GM23338 (cell line): ENCODE measurements at regions not wholly inside any gene's neighbourhood (a gene's known extent, or its start where the extent isn't known, plus 50 kb on each side); places are given as distances from the start of the nearest gene placed in this dataset.

Experiments
- ATAC-seq: fragments of 200-7000 bp; cut with Tn5 transposase; 3 replicates; pipeline ENCODE4 v1.9.1; 2020
- DNase-seq: peaks from one replicate; pipeline ENCODE4 v3.0.0-alpha.2; 2015; ENCODE audit warnings: low spot score
- H2AFZ ChIP-seq: fragments of 200-600 bp; sonication (generic); 2 replicates; pipeline ENCODE4 v1.8.0; 2016; ENCODE audit warnings: antibody characterized with exemption, mild to moderate bottlenecking, moderate library complexity
- H3F3A ChIP-seq: fragments of 200-600 bp; sonication (generic); replicated peaks from 2 replicates; pipeline ENCODE4 v1.8.0; 2017; ENCODE audit warnings: antibody characterized with exemption, mixed run types, low read depth
- H3K27ac ChIP-seq: fragments of 200-600 bp; sonication (generic); 2 replicates; pipeline ENCODE4 v1.6.1; 2016; ENCODE audit warnings: low read depth
- H3K27me3 ChIP-seq: fragments of 200-600 bp; sonication (generic); 2 replicates; pipeline ENCODE4 v1.8.0; 2016; ENCODE audit warnings: mild to moderate bottlenecking, mixed run types, moderate library complexity; ENCODE audit not compliant: insufficient read depth
- H3K36me3 ChIP-seq: fragments of 200-600 bp; sonication (generic); 2 replicates; pipeline ENCODE4 v1.8.0; 2016; ENCODE audit warnings: mild to moderate bottlenecking; ENCODE audit not compliant: insufficient read depth
- H3K4me1 ChIP-seq: fragments of 200-600 bp; sonication (generic); 2 replicates; pipeline ENCODE4 v1.8.0; 2016; ENCODE audit warnings: mild to moderate bottlenecking, moderate library complexity; ENCODE audit not compliant: insufficient read depth
- H3K4me2 ChIP-seq: fragments of 200-600 bp; sonication (generic); 2 replicates; pipeline ENCODE4 v1.7.1; 2017; ENCODE audit warnings: mixed run types
- H3K4me3 ChIP-seq: fragments of 200-600 bp; sonication (generic); 2 replicates; pipeline ENCODE4 v1.6.1; 2016; ENCODE audit warnings: mixed run types
- H3K79me2 ChIP-seq: fragments of 200-600 bp; sonication (generic); replicated peaks from 2 replicates; pipeline ENCODE4 v1.8.0; 2017; ENCODE audit warnings: mild to moderate bottlenecking; ENCODE audit not compliant: insufficient read depth
- H3K9me2 ChIP-seq: fragments of 200-600 bp; sonication (generic); 2 replicates; pipeline ENCODE4 v1.8.0; 2017; ENCODE audit not compliant: insufficient read depth
- H4K20me1 ChIP-seq: fragments of 200-600 bp; sonication (generic); replicated peaks from 2 replicates; pipeline ENCODE4 v1.8.0; 2017; ENCODE audit warnings: mild to moderate bottlenecking; ENCODE audit not compliant: insufficient read depth
- H3K27ac Mint-ChIP-seq: 2 replicates; pipeline ENCODE4 v1.8.0; 2020; ENCODE audit warnings: inconsistent platforms, mild to moderate bottlenecking, moderate library complexity, mixed read lengths
- H3K27me3 Mint-ChIP-seq: 3 replicates; pipeline ENCODE4 v1.8.0; 2022; ENCODE audit warnings: low read depth, mild to moderate bottlenecking, moderate library complexity, mixed read lengths, inconsistent platforms; ENCODE audit not compliant: insufficient read depth, poor library complexity
- H3K36me3 Mint-ChIP-seq: 3 replicates; pipeline ENCODE4 v1.8.0; 2021; ENCODE audit warnings: low read depth, mild to moderate bottlenecking, inconsistent platforms, moderate library complexity, mixed read lengths
- H3K4me1 Mint-ChIP-seq: 3 replicates; pipeline ENCODE4 v1.8.0; 2020; ENCODE audit warnings: mild to moderate bottlenecking, inconsistent platforms, mixed read lengths
- H3K4me3 Mint-ChIP-seq: 3 replicates; pipeline ENCODE4 v1.8.0; 2021; ENCODE audit warnings: moderate library complexity, mild to moderate bottlenecking, inconsistent platforms, mixed read lengths
- H3K9me3 Mint-ChIP-seq: 3 replicates; pipeline ENCODE4 v1.8.0; 2020; ENCODE audit warnings: moderate library complexity, mild to moderate bottlenecking, inconsistent platforms, mixed read lengths
- CREB1 ChIP-seq: fragments of 250-450 bp; sonication (Bioruptor Pico); IDR thresholded peaks from 2 replicates; pipeline ENCODE4 v1.5.0; 2020; ENCODE audit warnings: low read depth, mild to moderate bottlenecking, moderate library complexity
- EZH2 ChIP-seq: fragments of 200-600 bp; sonication (generic); IDR thresholded peaks from one replicate; pipeline ENCODE4 v1.8.0; 2017; ENCODE audit warnings: antibody characterized with exemption, mild to moderate bottlenecking, low read depth; ENCODE audit not compliant: unreplicated experiment
- EZH2phosphoT487 ChIP-seq: fragments of 200-600 bp; sonication (generic); IDR thresholded peaks from one replicate; pipeline ENCODE4 v1.8.1; 2018; ENCODE audit warnings: antibody characterized with exemption; ENCODE audit not compliant: unreplicated experiment
- JUNB ChIP-seq: IDR thresholded peaks from one replicate; pipeline ENCODE4 v1.6.1; 2016; ENCODE audit warnings: antibody characterized with exemption; ENCODE audit not compliant: unreplicated experiment
- POLR2AphosphoS5 ChIP-seq: IDR thresholded peaks from 2 replicates; pipeline ENCODE4 v1.6.1; 2016; ENCODE audit warnings: antibody characterized with exemption, low read depth
- REST ChIP-seq: IDR thresholded peaks from one replicate; pipeline ENCODE4 v1.6.1; 2018; ENCODE audit warnings: antibody characterized with exemption; ENCODE audit not compliant: unreplicated experiment
- ZNF114 ChIP-seq: fragments of 250-450 bp; sonication (Bioruptor Pico); IDR thresholded peaks from 2 replicates; pipeline ENCODE4 v1.5.0; 2020; ENCODE audit warnings: mild to moderate bottlenecking, moderate library complexity
- ZNF331 ChIP-seq: fragments of 250-450 bp; sonication (Bioruptor Pico); IDR thresholded peaks from 2 replicates; pipeline ENCODE4 v1.5.0; 2020; ENCODE audit warnings: low read depth, mild to moderate bottlenecking, moderate library complexity
- TF ChIP-seq, protein P1 (sequence below), 2 experiments: fragments of 200-600 bp in 1 of 2; sonication (generic) in 1 of 2; conservative IDR thresholded peaks; 2 replicates each; pipeline versions ENCODE4 v1.5.1 to v1.6.1; 2016 to 2017; ENCODE audit warnings: antibody characterized with exemption in 2 of 2, low read depth in 2 of 2, mild to moderate bottlenecking in 2 of 2, moderate library complexity in 1 of 2

DNA sequence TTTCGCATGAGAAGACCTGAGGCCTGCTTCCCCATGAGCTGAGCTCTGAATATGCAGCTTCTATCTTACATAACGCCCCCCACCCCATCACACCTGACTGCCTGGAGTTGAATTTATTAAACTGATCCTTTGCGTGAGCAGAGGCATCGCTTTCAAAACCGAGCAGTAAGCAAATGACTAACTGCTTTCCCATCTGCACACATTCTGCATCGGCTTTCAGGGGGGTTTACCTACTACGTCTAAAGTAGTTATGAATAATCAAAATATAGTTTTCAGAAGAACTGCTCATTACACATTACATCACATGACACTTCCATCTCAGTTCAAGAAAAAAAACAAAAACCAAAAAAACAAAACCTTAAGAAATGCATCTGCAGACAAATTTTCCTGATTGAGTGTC is 54.7 kb upstream of the EGR2 start (continued):
- no peak for TF ChIP-seq REST

DNA sequence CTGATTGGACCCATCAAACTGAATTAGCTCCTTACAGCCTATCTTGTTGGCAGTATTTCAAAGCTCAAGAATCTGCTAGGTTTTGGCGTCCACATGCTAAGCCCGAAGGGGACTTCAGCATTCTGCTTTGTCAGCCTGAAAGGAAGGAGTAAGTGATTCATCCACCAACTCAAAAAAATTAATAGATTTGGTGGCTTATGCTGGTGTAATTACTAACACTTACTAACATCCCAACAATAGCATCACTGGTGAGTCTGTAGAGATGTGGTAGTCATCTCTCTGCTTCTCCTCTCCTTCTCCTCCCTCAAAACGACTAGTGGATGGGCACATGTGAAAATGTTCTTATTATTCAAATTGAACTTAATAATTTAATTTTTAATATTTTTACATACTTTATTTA is 53.8 kb upstream of the EGR2 start:
- no peaks in the 10 kb centered on the region for H4K20me1 ChIP-seq
- no peak overlapping the region for H3K4me3 ChIP-seq
- no peaks in the 10 kb centered on the region; the same call in 1 of the 2 replicates for H3K4me1 ChIP-seq
- no peaks in the 10 kb centered on the region for H3K79me2 ChIP-seq
- Mint-ChIP-seq H3K9me3 (peaks cover 4% of the 10 kb centered on the region; the same call in 2 of the 3 replicates), H3K4me1 (peaks cover 10% of the 10 kb centered on the region; the same call in 2 of the 3 replicates), H3K36me3 (no peaks in the 10 kb centered on the region; the same call in 2 of the 3 replicates), H3K4me3 (no peak overlapping the region), H3K27ac (no peak overlapping the region), H3K27me3 (no peaks in the 10 kb centered on the region)
- no peak for TF ChIP-seq EZH2
- no peak for TF ChIP-seq POLR2AphosphoS5
- no peak for TF ChIP-seq JUNB
- TF ChIP-seq EZH2phosphoT487: no peak
- TF ChIP-seq CREB1 (CRISPR knock-in tag): no peak
- H2AFZ ChIP-seq: no peak overlapping the region
- no peaks in the 10 kb centered on the region for H3K36me3 ChIP-seq
- H3K27me3 ChIP-seq: no peaks in the 10 kb centered on the region
- H3K9me2 ChIP-seq: no peaks in the 10 kb centered on the region
- no peak overlapping the region for H3K27ac ChIP-seq
- H3F3A ChIP-seq: no peaks in the 10 kb centered on the region
- DNase-seq (no peak), ATAC-seq (no peak)
- no peak overlapping the region for H3K4me2 ChIP-seq

DNA sequence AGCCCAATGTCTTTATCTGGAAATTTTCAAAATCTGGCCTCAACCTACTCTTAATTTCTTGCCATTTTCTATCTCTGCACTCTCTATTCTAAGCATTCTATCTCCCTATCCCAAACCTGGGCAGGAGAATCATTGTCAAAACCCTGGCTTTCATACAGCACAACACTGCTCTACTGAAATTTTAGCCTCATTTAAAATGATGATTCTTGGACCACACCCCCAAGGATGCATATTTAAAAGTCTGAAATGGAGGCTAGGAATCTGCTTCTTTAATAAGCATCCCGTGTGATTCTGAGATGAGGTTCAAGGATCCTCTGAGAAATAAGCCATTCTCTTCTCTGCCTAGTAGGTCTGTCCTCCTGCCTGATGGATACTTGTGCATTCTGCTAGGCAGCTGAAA is 50.8 kb upstream of the EGR2 start:
- Mint-ChIP-seq H3K36me3 (no peaks in the 10 kb centered on the region; the same call in 2 of the 3 replicates), H3K9me3 (0 out of 3 replicates have a peak, but pooled peaks cover 4% of the 10 kb centered on the region), H3K27ac (no peak overlapping the region), H3K4me1 (peaks cover 10% of the 10 kb centered on the region; the same call in 2 of the 3 replicates), H3K4me3 (no peak overlapping the region), H3K27me3 (peaks cover 3% of the 10 kb centered on the region)
- DNase-seq: no peak
- Histone ChIP-seq H3K4me3 (no peak overlapping the region), H4K20me1 (no peaks in the 10 kb centered on the region), H3K4me1 (no peaks in the 10 kb centered on the region; the same call in 1 of the 2 replicates), H2AFZ (no peak overlapping the region), H3K9me2 (no peaks in the 10 kb centered on the region), H3K79me2 (no peaks in the 10 kb centered on the region), H3K36me3 (no peaks in the 10 kb centered on the region), H3K4me2 (no peak overlapping the region), H3K27me3 (no peaks in the 10 kb centered on the region), H3K27ac (no peak overlapping the region), H3F3A (no peaks in the 10 kb centered on the region)
- no peak for ATAC-seq
- TF ChIP-seq ZNF331 (CRISPR knock-in tag): no peak
- no peak for TF ChIP-seq EZH2phosphoT487
- TF ChIP-seq, protein P1, sequence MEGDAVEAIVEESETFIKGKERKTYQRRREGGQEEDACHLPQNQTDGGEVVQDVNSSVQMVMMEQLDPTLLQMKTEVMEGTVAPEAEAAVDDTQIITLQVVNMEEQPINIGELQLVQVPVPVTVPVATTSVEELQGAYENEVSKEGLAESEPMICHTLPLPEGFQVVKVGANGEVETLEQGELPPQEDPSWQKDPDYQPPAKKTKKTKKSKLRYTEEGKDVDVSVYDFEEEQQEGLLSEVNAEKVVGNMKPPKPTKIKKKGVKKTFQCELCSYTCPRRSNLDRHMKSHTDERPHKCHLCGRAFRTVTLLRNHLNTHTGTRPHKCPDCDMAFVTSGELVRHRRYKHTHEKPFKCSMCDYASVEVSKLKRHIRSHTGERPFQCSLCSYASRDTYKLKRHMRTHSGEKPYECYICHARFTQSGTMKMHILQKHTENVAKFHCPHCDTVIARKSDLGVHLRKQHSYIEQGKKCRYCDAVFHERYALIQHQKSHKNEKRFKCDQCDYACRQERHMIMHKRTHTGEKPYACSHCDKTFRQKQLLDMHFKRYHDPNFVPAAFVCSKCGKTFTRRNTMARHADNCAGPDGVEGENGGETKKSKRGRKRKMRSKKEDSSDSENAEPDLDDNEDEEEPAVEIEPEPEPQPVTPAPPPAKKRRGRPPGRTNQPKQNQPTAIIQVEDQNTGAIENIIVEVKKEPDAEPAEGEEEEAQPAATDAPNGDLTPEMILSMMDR (conservative IDR thresholded peaks at IDR 0.05; ENCODE audit: low read depth in 2 of 2): no peak
- no peak for TF ChIP-seq REST
- TF ChIP-seq ZNF114 (CRISPR knock-in tag): no peak
